Hematopoietic multipotent progenitor cell treated with erythropoietin and hydrocortisone succinate and interleukin-3 and kit ligand, for 4 days (in vitro differentiated cells): ENCODE measurements at regions not wholly inside any gene's neighbourhood (a gene's known extent, or its start where the extent isn't known, plus 50 kb on each side); places are given as distances from the start of the nearest gene placed in this dataset.
"Not testable (repeated sequence)": the region's sequence is repeated elsewhere in the genome, so short reads cannot be mapped to it uniquely, and the experiment has no call there.

ENCODE experiments used
- DNase-seq: peaks from one replicate; pipeline ENCODE4 v3.0.0-alpha.2; 2015

GRCh38 chr6:98041921-98042320 lies 758.9 kb upstream of the MMS22L start:
- DNase-seq, result peak; percentile 2

GRCh38 chr6:98044151-98044561 lies 761.1 kb upstream of the MMS22L start:
- DNase-seq, result no peak

- DNase-seq, result no peak
These were observed 761.9 kb upstream of the MMS22L start for GRCh38 chr6:98044791-98045470.

- DNase-seq, result no peak
These were observed 764.1 kb upstream of the MMS22L start for GRCh38 chr6:98047164-98047563.

- DNase-seq, result no peak
These were observed 764.9 kb upstream of the MMS22L start for GRCh38 chr6:98047871-98048270.

GRCh38 chr6:98054453-98054852 lies 771.4 kb upstream of the MMS22L start:
- peak; percentile 12 for DNase-seq

- DNase-seq, result no peak
These were observed 773.9 kb upstream of the MMS22L start for GRCh38 chr6:98056955-98057354.

- DNase-seq, result no peak
These were observed 767.0 kb upstream of the POU3F2 start for GRCh38 chr6:98067375-98067774.

- DNase-seq, result not testable (repeated sequence)
These were observed 745.8 kb upstream of the POU3F2 start for GRCh38 chr6:98088537-98088936.

- DNase-seq, result no peak
These were observed 742.0 kb upstream of the POU3F2 start for GRCh38 chr6:98092331-98092730.

- no peak for DNase-seq
These were observed 739.7 kb upstream of the POU3F2 start for GRCh38 chr6:98094696-98095095.

GRCh38 chr6:98107801-98108200 lies 726.6 kb upstream of the POU3F2 start:
- DNase-seq, result no peak

GRCh38 chr6:98116455-98116854 lies 717.9 kb upstream of the POU3F2 start:
- no peak for DNase-seq

GRCh38 chr6:98117068-98117467 lies 717.3 kb upstream of the POU3F2 start:
- no peak for DNase-seq

GRCh38 chr6:98118397-98119045 lies 715.9 kb upstream of the POU3F2 start:
- no peak for DNase-seq

GRCh38 chr6:98124171-98124570 lies 710.2 kb upstream of the POU3F2 start:
- no peak for DNase-seq

GRCh38 chr6:98131290-98131990 lies 702.9 kb upstream of the POU3F2 start:
- no peak for DNase-seq

GRCh38 chr6:98136333-98136732 lies 698.0 kb upstream of the POU3F2 start:
- no peak for DNase-seq

- no peak for DNase-seq
These were observed 697.0 kb upstream of the POU3F2 start for GRCh38 chr6:98137391-98137790.

GRCh38 chr6:98142839-98143238 lies 691.5 kb upstream of the POU3F2 start:
- DNase-seq, result no peak

- DNase-seq, result no peak
These were observed 687.7 kb upstream of the POU3F2 start for GRCh38 chr6:98146656-98147055.

- DNase-seq, result no peak
These were observed 677.8 kb upstream of the POU3F2 start for GRCh38 chr6:98156580-98156979.

- DNase-seq, result no peak
These were observed 654.8 kb upstream of the POU3F2 start for GRCh38 chr6:98179606-98180005.

GRCh38 chr6:98200084-98200483 lies 634.3 kb upstream of the POU3F2 start:
- DNase-seq, result no peak
